Fibroblast of mammary gland (primary cell): ENCODE measurements at regions not wholly inside any gene's neighbourhood (a gene's known extent, or its start where the extent isn't known, plus 50 kb on each side); places are given as distances from the start of the nearest gene placed in this dataset.

Source experiments
- DNase-seq: peaks from one replicate; pipeline ENCODE4 v3.0.0-alpha.2; 2010; ENCODE audit warnings: low read depth
- H3K4me3 ChIP-seq: 2 replicates; pipeline ENCODE4 v1.5.1; 2011; ENCODE audit warnings: low read depth, mild to moderate bottlenecking, low read length, moderate library complexity; ENCODE audit not compliant: control insufficient read depth
- CTCF ChIP-seq: conservative IDR thresholded peaks from 2 replicates; pipeline ENCODE4 v1.5.1; 2011; ENCODE audit warnings: low read depth, low read length, inconsistent platforms; ENCODE audit not compliant: control insufficient read depth, insufficient read depth

- no peak overlapping the region for H3K4me3 ChIP-seq
- no peak for TF ChIP-seq CTCF
- no peak for DNase-seq
Measured at GRCh38 chrX:9414416-9414815, 50.4 kb upstream of the TBL1X start.
